Peyer's patch (tissue), 4 donors: ENCODE measurements at regions not wholly inside any gene's neighbourhood (a gene's known extent, or its start where the extent isn't known, plus 50 kb on each side); places are given as distances from the start of the nearest gene placed in this dataset.

Experiments used
- DNase-seq, 3 donors: peaks; one replicate each; pipeline ENCODE4 v3.0.0-alpha.2; 2017 to 2019
- H3K27ac ChIP-seq, 4 donors: fragments of 200-600 bp; sonication (generic); one replicate each; pipeline ENCODE4 v1.5.1; 2016 to 2019
- H3K27me3 ChIP-seq, 2 donors: fragments of 200-600 bp; sonication (generic); one replicate each; pipeline ENCODE4 v1.5.1; 2019
- H3K36me3 ChIP-seq, 3 donors: fragments of 200-600 bp; sonication (generic); one replicate each; pipeline ENCODE4 v1.5.1; 2016 to 2019
- H3K4me1 ChIP-seq, 4 donors: fragments of 200-600 bp; sonication (generic); one replicate each; pipeline ENCODE4 v1.5.1; 2016 to 2019
- H3K4me3 ChIP-seq, 4 donors: fragments of 200-600 bp; sonication (generic); 1 replicate in 3 of 4; 2 replicates in 1 of 4; pipeline ENCODE4 v1.5.1; 2016 to 2019; ENCODE audit warnings: mild to moderate bottlenecking in 1 of 4
- H3K9me3 ChIP-seq, 4 donors: fragments of 200-600 bp; sonication (generic); one replicate each; pipeline ENCODE4 v1.5.1; 2016 to 2019; ENCODE audit warnings: mild to moderate bottlenecking in 1 of 4
- CTCF ChIP-seq, 6 experiments: fragments of 450-650 bp in 4 of 6; fragments of 200-600 bp in 2 of 6; sonication (generic) in 1 of 6; IDR thresholded peaks; one replicate each; pipeline ENCODE4 v1.5.1; 2017 to 2019; ENCODE audit warnings: antibody characterized with exemption in 6 of 6, mild to moderate bottlenecking in 3 of 6, moderate library complexity in 1 of 6
- POLR2A ChIP-seq, 2 donors: fragments of 450-650 bp; IDR thresholded peaks; one replicate each; pipeline ENCODE4 v1.5.1; 2017; ENCODE audit warnings: antibody characterized with exemption in 2 of 2, mild to moderate bottlenecking in 2 of 2, moderate library complexity in 2 of 2

DNA sequence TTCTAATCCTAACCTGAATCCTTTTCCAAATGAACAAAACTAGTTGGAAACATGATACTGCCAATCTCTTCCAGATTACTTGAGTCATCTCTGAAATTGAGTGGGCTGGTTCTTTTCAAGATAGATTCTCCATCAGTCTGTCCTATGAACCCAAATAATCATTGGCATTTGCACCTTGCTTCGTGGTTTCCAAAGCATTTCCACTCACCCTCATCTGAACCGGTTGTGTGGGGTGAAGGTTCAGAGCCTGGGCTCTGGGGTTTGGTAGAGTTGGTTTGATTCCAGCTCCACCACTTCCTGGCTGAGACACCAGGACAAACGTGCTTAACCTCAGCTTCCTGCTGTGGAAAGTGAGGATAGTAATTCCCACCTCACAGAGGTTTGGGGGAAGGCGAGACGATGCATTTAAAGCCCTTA, 206.4 kb upstream of the E2F8 start:
- DNase-seq, result no peak
- Histone ChIP-seq H3K27me3 (no peaks in the 10 kb centered on the region), H3K36me3 (no peaks in the 10 kb centered on the region), H3K4me1 (no peaks in the 10 kb centered on the region), H3K27ac (no peak overlapping the region), H3K9me3 (no peaks in the 10 kb centered on the region), H3K4me3 (no peak overlapping the region)
- TF ChIP-seq POLR2A (IDR thresholded peaks at IDR 0.05) (no peak), CTCF (IDR thresholded peaks at IDR 0.05) (no peak)

GRCh38 chr11:19445771-19446170, 205.0 kb upstream of the E2F8 start:
- TF ChIP-seq POLR2A (IDR thresholded peaks at IDR 0.05), result no peak
- no peak for TF ChIP-seq CTCF (IDR thresholded peaks at IDR 0.05)
- no peak for DNase-seq
- no peaks in the 10 kb centered on the region for H3K9me3 ChIP-seq
- no peaks in the 10 kb centered on the region for H3K4me1 ChIP-seq
- no peaks in the 10 kb centered on the region for H3K27me3 ChIP-seq
- H3K36me3 ChIP-seq, result no peaks in the 10 kb centered on the region
- no peak overlapping the region for H3K27ac ChIP-seq
- H3K4me3 ChIP-seq, result no peak overlapping the region

GRCh38 chr11:19444231-19444630, 203.5 kb upstream of the E2F8 start:
- Histone ChIP-seq H3K9me3 (no peaks in the 10 kb centered on the region), H3K27me3 (no peaks in the 10 kb centered on the region), H3K4me3 (no peak overlapping the region), H3K36me3 (no peaks in the 10 kb centered on the region), H3K27ac (no peak overlapping the region), H3K4me1 (no peaks in the 10 kb centered on the region)
- no peak for DNase-seq
- TF ChIP-seq POLR2A (IDR thresholded peaks at IDR 0.05), result no peak
- TF ChIP-seq CTCF (IDR thresholded peaks at IDR 0.05), result no peak

- no peak overlapping the region for H3K4me3 ChIP-seq
- no peaks in the 10 kb centered on the region for H3K27me3 ChIP-seq
- H3K4me1 ChIP-seq, result no peaks in the 10 kb centered on the region
- no peak for DNase-seq
- H3K9me3 ChIP-seq, result no peaks in the 10 kb centered on the region
- H3K27ac ChIP-seq, result no peak overlapping the region
- TF ChIP-seq POLR2A (IDR thresholded peaks at IDR 0.05) (no peak), CTCF (IDR thresholded peaks at IDR 0.05) (no peak)
- no peaks in the 10 kb centered on the region for H3K36me3 ChIP-seq
Measured at GRCh38 chr11:19442554-19442910, 201.8 kb upstream of the E2F8 start.

DNA sequence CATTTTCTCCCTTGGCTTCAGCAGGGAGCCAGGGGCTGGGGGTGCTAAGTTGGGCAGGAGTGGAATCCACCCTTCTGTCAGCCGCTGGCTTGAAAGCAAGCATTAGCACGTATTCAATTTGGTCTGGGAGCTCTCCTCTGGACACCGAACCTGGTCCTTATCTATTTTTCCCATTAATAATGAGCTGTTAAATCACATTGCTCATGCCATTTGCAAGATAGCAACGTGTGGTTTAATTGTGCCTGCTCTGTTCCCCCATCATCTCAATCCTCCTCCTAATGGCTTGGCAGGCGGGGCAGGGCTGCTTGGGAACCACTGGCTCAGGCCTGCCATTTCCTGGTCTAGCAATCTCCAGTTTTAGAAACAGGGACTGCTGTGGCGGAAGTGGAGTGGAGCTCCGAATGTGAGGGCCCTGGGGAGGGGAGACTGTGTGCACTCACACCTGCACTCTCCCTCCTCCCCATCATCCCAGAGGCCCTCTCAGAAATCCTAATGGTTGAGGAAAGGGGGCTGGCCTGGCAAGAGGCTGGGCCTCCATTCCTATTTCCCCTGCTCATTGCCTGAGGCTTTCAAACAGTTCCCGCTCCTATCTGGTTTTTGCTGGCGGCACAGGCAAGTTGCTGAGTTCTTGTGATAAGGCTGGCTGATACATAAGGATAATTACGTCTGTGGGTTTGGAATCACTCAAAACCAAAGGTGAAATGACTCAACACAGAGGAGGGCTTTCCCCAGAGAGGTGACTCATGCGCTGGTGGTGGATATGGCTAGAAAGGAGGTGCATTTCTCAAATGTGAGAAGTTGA, 201.2 kb upstream of the E2F8 start:
- Histone ChIP-seq H3K27ac (no peak overlapping the region), H3K4me1 (no peaks in the 10 kb centered on the region), H3K27me3 (no peaks in the 10 kb centered on the region), H3K4me3 (no peak overlapping the region), H3K9me3 (no peaks in the 10 kb centered on the region), H3K36me3 (no peaks in the 10 kb centered on the region)
- no peak for DNase-seq
- TF ChIP-seq POLR2A (IDR thresholded peaks at IDR 0.05) (no peak), CTCF (IDR thresholded peaks at IDR 0.05) (no peak)

GRCh38 chr11:19441288-19441687, 200.5 kb upstream of the E2F8 start:
- no peak overlapping the region for H3K27ac ChIP-seq
- H3K9me3 ChIP-seq, result no peaks in the 10 kb centered on the region
- H3K4me1 ChIP-seq, result no peaks in the 10 kb centered on the region
- TF ChIP-seq CTCF (IDR thresholded peaks at IDR 0.05), result no peak
- TF ChIP-seq POLR2A (IDR thresholded peaks at IDR 0.05), result no peak
- DNase-seq, result no peak
- no peaks in the 10 kb centered on the region for H3K27me3 ChIP-seq
- no peak overlapping the region for H3K4me3 ChIP-seq
- no peaks in the 10 kb centered on the region for H3K36me3 ChIP-seq
